ENCODE measurements at regions not wholly inside any gene's neighbourhood (a gene's known extent, or its start where the extent isn't known, plus 50 kb on each side); places are given as distances from the start of the nearest gene placed in this dataset.

- TF ChIP-seq HDGF (IDR thresholded peaks at IDR 0.05; ENCODE audit: borderline replicate concordance) (no peak), TARDBP (IDR thresholded peaks at IDR 0.05) (no peak), LEF1 (IDR thresholded peaks at IDR 0.05; ENCODE audit: borderline replicate concordance) (no peak), SP1 (IDR thresholded peaks at IDR 0.05) (no peak), FOXA1 (IDR thresholded peaks at IDR 0.05) (no peak), SUZ12 (IDR thresholded peaks at IDR 0.05) (no peak)
Observed at GRCh38 chr11:107268977-107269376, 188.6 kb downstream of the CWF19L2 start.

Measured in HEK293T (cell line).